AG09319 (cell line): ENCODE measurements at regions not wholly inside any gene's neighbourhood (a gene's known extent, or its start where the extent isn't known, plus 50 kb on each side); places are given as distances from the start of the nearest gene placed in this dataset.

Experiments
- DNase-seq: peaks from one replicate; pipeline ENCODE4 v3.0.0-alpha.2; 2010; ENCODE audit warnings: low read depth; ENCODE audit errors: extremely low read depth
- CTCF ChIP-seq: IDR thresholded peaks from 2 replicates; pipeline ENCODE4 v1.5.1; 2011; ENCODE audit warnings: low read depth, mild to moderate bottlenecking, inconsistent platforms, low read length, moderate library complexity

- DNase-seq = no peak
- no peak for TF ChIP-seq CTCF
These were observed 185.2 kb downstream of the SHOX2 start for GRCh38 chr3:157920822-157921700.

- TF ChIP-seq CTCF = no peak
- no peak for DNase-seq
These were observed 186.8 kb downstream of the SHOX2 start for GRCh38 chr3:157919319-157919887.

- no peak for TF ChIP-seq CTCF
- no peak for DNase-seq
These were observed 187.8 kb downstream of the SHOX2 start for GRCh38 chr3:157918402-157918801.

- no peak for TF ChIP-seq CTCF
- DNase-seq = no peak
These were observed 189.5 kb downstream of the SHOX2 start for GRCh38 chr3:157916672-157917071.

- no peak for DNase-seq
- no peak for TF ChIP-seq CTCF
These were observed 191.3 kb downstream of the SHOX2 start for GRCh38 chr3:157914882-157915281.

- TF ChIP-seq CTCF = no peak
- peak; percentile 79 for DNase-seq
These were observed 192.5 kb downstream of the SHOX2 start for GRCh38 chr3:157913741-157914150.
